Loucy (cell line): ENCODE measurements at regions not wholly inside any gene's neighbourhood (a gene's known extent, or its start where the extent isn't known, plus 50 kb on each side); places are given as distances from the start of the nearest gene placed in this dataset.

Experiments used
- H2AFZ ChIP-seq: fragments of 200-600 bp; sonication (generic); 2 replicates; pipeline ENCODE4 v1.6.0; 2016; ENCODE audit warnings: antibody characterized with exemption, mild to moderate bottlenecking, low read length, moderate library complexity
- H3F3A ChIP-seq: fragments of 200-600 bp; 2 replicates; pipeline ENCODE4 v1.6.0; 2016; ENCODE audit warnings: antibody characterized with exemption, low read depth, mild to moderate bottlenecking
- H3K27me3 ChIP-seq: fragments of 200-600 bp; sonication (generic); 2 replicates; pipeline ENCODE4 v1.6.1; 2014; ENCODE audit warnings: low read length, mild to moderate bottlenecking; ENCODE audit not compliant: insufficient read depth, poor library complexity, severe bottlenecking
- H3K36me3 ChIP-seq: fragments of 200-600 bp; sonication (generic); 2 replicates; pipeline ENCODE4 v1.6.1; 2016; ENCODE audit warnings: low read length; ENCODE audit not compliant: insufficient read depth
- H3K4me1 ChIP-seq: fragments of 200-600 bp; sonication (generic); 2 replicates; pipeline ENCODE4 v1.5.1; 2014; ENCODE audit warnings: low read length, mild to moderate bottlenecking; ENCODE audit not compliant: insufficient read depth, poor library complexity, severe bottlenecking
- H3K4me2 ChIP-seq: fragments of 200-600 bp; sonication (generic); 2 replicates; pipeline ENCODE4 v1.6.0; 2014; ENCODE audit warnings: antibody characterized with exemption, low read length, low read depth, mild to moderate bottlenecking; ENCODE audit not compliant: poor library complexity, severe bottlenecking
- H3K4me3 ChIP-seq: fragments of 200-600 bp; sonication (generic); 2 replicates; pipeline ENCODE4 v1.5.1; 2014; ENCODE audit warnings: low read length, mild to moderate bottlenecking, mixed read lengths; ENCODE audit not compliant: poor library complexity, severe bottlenecking
- H3K79me2 ChIP-seq: fragments of 200-600 bp; sonication (generic); 2 replicates; pipeline ENCODE4 v1.6.1; 2014; ENCODE audit warnings: low read length; ENCODE audit not compliant: insufficient read depth
- H3K9ac ChIP-seq: fragments of 200-600 bp; sonication (generic); 2 replicates; pipeline ENCODE4 v1.6.0; 2014; ENCODE audit warnings: mild to moderate bottlenecking, low read depth, low read length, moderate library complexity; ENCODE audit not compliant: poor library complexity, severe bottlenecking
- H3K9me2 ChIP-seq: fragments of 200-600 bp; sonication (generic); replicated peaks from 2 replicates; pipeline ENCODE4 v1.6.1; 2016; ENCODE audit warnings: low read depth, low read length, mixed read lengths
- H3K9me3 ChIP-seq: fragments of 200-600 bp; sonication (generic); 2 replicates; pipeline ENCODE4 v1.6.1; 2014; ENCODE audit warnings: mild to moderate bottlenecking, antibody characterized with exemption, low read length, low read depth; ENCODE audit not compliant: insufficient read depth
- H4K20me1 ChIP-seq: fragments of 200-600 bp; sonication (generic); 2 replicates; pipeline ENCODE4 v1.6.0; 2014; ENCODE audit warnings: antibody characterized with exemption, low read length, mild to moderate bottlenecking; ENCODE audit not compliant: insufficient read depth, poor library complexity, severe bottlenecking
- EZH2phosphoT487 ChIP-seq: fragments of 200-600 bp; IDR thresholded peaks from 2 replicates; pipeline ENCODE4 v1.6.1; 2018; ENCODE audit warnings: antibody characterized with exemption, mild to moderate bottlenecking, moderate library complexity, borderline replicate concordance
- TF ChIP-seq, protein P1 (sequence below): fragments of 200-600 bp; sonication (generic); conservative IDR thresholded peaks from 2 replicates; pipeline ENCODE4 v1.5.1; 2014; ENCODE audit warnings: mild to moderate bottlenecking, antibody characterized with exemption, low read length

- Histone ChIP-seq H3K9me2 (no peaks in the 10 kb centered on the region), H3K4me1 (no peaks in the 10 kb centered on the region), H2AFZ (no peak overlapping the region), H3K4me3 (no peak overlapping the region), H3F3A (no peaks in the 10 kb centered on the region), H3K9ac (no peak overlapping the region), H3K27me3 (no peaks in the 10 kb centered on the region), H3K4me2 (no peak overlapping the region), H3K36me3 (no peaks in the 10 kb centered on the region), H3K9me3 (no peaks in the 10 kb centered on the region), H3K79me2 (no peaks in the 10 kb centered on the region), H4K20me1 (no peaks in the 10 kb centered on the region)
- TF ChIP-seq EZH2phosphoT487 = no peak
- TF ChIP-seq, protein P1, sequence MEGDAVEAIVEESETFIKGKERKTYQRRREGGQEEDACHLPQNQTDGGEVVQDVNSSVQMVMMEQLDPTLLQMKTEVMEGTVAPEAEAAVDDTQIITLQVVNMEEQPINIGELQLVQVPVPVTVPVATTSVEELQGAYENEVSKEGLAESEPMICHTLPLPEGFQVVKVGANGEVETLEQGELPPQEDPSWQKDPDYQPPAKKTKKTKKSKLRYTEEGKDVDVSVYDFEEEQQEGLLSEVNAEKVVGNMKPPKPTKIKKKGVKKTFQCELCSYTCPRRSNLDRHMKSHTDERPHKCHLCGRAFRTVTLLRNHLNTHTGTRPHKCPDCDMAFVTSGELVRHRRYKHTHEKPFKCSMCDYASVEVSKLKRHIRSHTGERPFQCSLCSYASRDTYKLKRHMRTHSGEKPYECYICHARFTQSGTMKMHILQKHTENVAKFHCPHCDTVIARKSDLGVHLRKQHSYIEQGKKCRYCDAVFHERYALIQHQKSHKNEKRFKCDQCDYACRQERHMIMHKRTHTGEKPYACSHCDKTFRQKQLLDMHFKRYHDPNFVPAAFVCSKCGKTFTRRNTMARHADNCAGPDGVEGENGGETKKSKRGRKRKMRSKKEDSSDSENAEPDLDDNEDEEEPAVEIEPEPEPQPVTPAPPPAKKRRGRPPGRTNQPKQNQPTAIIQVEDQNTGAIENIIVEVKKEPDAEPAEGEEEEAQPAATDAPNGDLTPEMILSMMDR = no peak
Observed at GRCh38 chr7:33781167-33781566, 124.2 kb upstream of the BMPER start.

GRCh38 chr7:33781796-33782195 is 123.5 kb upstream of the BMPER start:
- Histone ChIP-seq H3K9ac (no peak overlapping the region), H2AFZ (no peak overlapping the region), H4K20me1 (no peaks in the 10 kb centered on the region), H3K9me3 (no peaks in the 10 kb centered on the region), H3K4me3 (no peak overlapping the region), H3K9me2 (no peaks in the 10 kb centered on the region), H3F3A (no peaks in the 10 kb centered on the region), H3K4me1 (no peaks in the 10 kb centered on the region), H3K79me2 (no peaks in the 10 kb centered on the region), H3K4me2 (no peak overlapping the region), H3K36me3 (no peaks in the 10 kb centered on the region), H3K27me3 (no peaks in the 10 kb centered on the region)
- TF ChIP-seq EZH2phosphoT487 = no peak
- TF ChIP-seq, protein P1 = no peak

- Histone ChIP-seq H3K9ac (no peak overlapping the region), H3F3A (no peaks in the 10 kb centered on the region), H3K79me2 (no peaks in the 10 kb centered on the region), H3K4me1 (no peaks in the 10 kb centered on the region), H3K4me3 (no peak overlapping the region), H3K27me3 (no peaks in the 10 kb centered on the region), H3K36me3 (no peaks in the 10 kb centered on the region), H3K9me3 (no peaks in the 10 kb centered on the region), H4K20me1 (no peaks in the 10 kb centered on the region), H3K9me2 (no peaks in the 10 kb centered on the region), H2AFZ (no peak overlapping the region), H3K4me2 (no peak overlapping the region)
- TF ChIP-seq EZH2phosphoT487 = no peak
- TF ChIP-seq, protein P1 = no peak
Observed at GRCh38 chr7:33784000-33784399, 121.3 kb upstream of the BMPER start.
